Small intestine (tissue), 7 donors: ENCODE measurements at regions not wholly inside any gene's neighbourhood (a gene's known extent, or its start where the extent isn't known, plus 50 kb on each side); places are given as distances from the start of the nearest gene placed in this dataset.

ENCODE experiments used
- DNase-seq, 2 donors: peaks; one replicate each; pipeline versions ENCODE4 v3.0.0 to v3.0.0-alpha.2; 2013
- FAIRE-seq: peaks from 2 replicates; lab custom pipeline; 2012; peaks lifted over from hg19 to GRCh38; lab: Jason Lieb, UNC
- H3K27ac ChIP-seq, 3 donors: one replicate each; pipeline ENCODE4 v1.5.1; 2013; ENCODE audit warnings: low read length in 2 of 3, mild to moderate bottlenecking in 2 of 3, control low read depth in 1 of 3, inconsistent platforms in 1 of 3, low read depth in 1 of 3, moderate library complexity in 1 of 3
- H3K27me3 ChIP-seq, 3 donors: one replicate each; pipeline ENCODE4 v1.6.1; 2013; ENCODE audit warnings: low read length in 3 of 3, inconsistent platforms in 1 of 3; ENCODE audit not compliant: control insufficient read depth in 3 of 3, insufficient read depth in 3 of 3
- H3K36me3 ChIP-seq, 3 donors: one replicate each; pipeline ENCODE4 v1.6.1; 2013; ENCODE audit warnings: low read length in 3 of 3, inconsistent platforms in 1 of 3, low read depth in 1 of 3, mild to moderate bottlenecking in 1 of 3, moderate library complexity in 1 of 3; ENCODE audit not compliant: control insufficient read depth in 3 of 3, insufficient read depth in 2 of 3
- H3K4me1 ChIP-seq, 3 donors: one replicate each; pipeline ENCODE4 v1.6.1; 2013; ENCODE audit warnings: low read length in 2 of 3, inconsistent platforms in 1 of 3, low read depth in 1 of 3, mild to moderate bottlenecking in 1 of 3, moderate library complexity in 1 of 3; ENCODE audit not compliant: control insufficient read depth in 3 of 3, insufficient read depth in 2 of 3
- H3K4me3 ChIP-seq, 3 donors: one replicate each; pipeline ENCODE4 v1.5.1; 2013; ENCODE audit warnings: low read length in 3 of 3, control low read depth in 1 of 3, inconsistent platforms in 1 of 3, low read depth in 1 of 3, mild to moderate bottlenecking in 1 of 3, moderate library complexity in 1 of 3
- H3K9me3 ChIP-seq, 2 donors: one replicate each; pipeline ENCODE4 v1.6.1; 2013; ENCODE audit warnings: low read depth in 1 of 2, low read length in 1 of 2; ENCODE audit not compliant: control insufficient read depth in 2 of 2, insufficient read depth in 1 of 2
- WGBS, 3 donors: extraction: QIAGEN DNeasy Blood & Tissue Kit; methylation state at CpG; one replicate each; pipeline ENCODE4 v1.1.7; 2013; 5-methylcytosine and 5-hydroxymethylcytosine counted together
- donor health status: healthy with polysubstance abuse.
- donor health status: control.
- donor health status: control.
- donor health status: Bipolar disorder and iron deficiency.
- donor health status: healthy.

- Histone ChIP-seq H3K4me3 (no peak overlapping the region), H3K27me3 (peaks cover 0 to 2% (median 0%) of the 10 kb centered on the region in 3 donors), H3K27ac (no peak overlapping the region), H3K36me3 (no peaks in the 10 kb centered on the region), H3K4me1 (no peaks in the 10 kb centered on the region), H3K9me3 (peaks cover 0 to 7% of the 10 kb centered on the region in 2 donors)
- WGBS, 3 donors: 65 to 69% (median 66%) methylated on average over 13 to 15 of the region's 15 CpGs
- FAIRE-seq: no peak
- no peak for DNase-seq
These were observed 194.4 kb downstream of the KIF26A start for GRCh38 chr14:104332634-104333270.

DNA sequence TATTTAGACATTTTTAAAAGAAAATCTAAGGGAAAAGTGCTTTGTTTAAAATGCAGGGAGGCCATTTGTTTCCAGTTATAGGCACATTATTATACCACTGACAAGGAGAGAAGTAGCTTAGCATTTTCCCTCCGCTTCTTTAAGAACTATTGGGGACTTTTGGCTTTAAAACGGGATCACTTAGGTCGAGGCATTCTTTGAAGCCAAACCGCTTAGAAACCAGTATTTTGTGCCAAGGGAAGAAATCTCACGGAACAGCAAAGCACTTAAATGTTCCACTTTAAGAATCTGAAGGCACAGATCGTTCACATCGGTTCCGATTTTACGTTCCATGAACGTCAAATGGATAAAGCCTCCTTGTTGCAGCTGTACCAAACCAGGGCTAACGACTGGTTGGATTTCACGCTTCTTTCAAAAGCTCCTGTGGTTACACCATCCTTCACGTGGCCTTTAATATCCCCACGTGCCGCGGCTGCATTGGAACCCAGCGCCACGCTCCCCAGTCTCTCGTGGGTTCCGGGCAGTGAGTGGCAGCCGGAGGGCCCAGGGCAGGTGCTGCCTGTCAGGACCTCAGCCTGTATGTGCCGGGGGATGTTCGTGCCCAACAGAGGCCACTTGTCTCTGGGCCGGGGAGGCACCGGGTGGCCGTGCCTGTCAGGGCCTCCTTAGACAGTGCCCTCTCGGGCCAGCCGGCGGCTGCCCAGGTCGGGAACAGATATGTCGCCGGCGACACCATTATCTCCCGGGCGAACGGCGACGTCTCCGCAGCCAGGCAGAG, 195.4 kb downstream of the KIF26A start:
- WGBS, 3 donors: 82 to 90% (median 86%) methylated on average over 39 of the region's 39 CpGs
- Histone ChIP-seq H3K9me3 (peaks cover 0 to 13% of the 10 kb centered on the region in 2 donors), H3K27ac (no peak overlapping the region), H3K36me3 (no peaks in the 10 kb centered on the region), H3K4me3 (no peak overlapping the region), H3K4me1 (no peaks in the 10 kb centered on the region), H3K27me3 (peaks cover 0 to 2% (median 0%) of the 10 kb centered on the region in 3 donors)
- DNase-seq (no peak), FAIRE-seq (no peak)

GRCh38 chr14:104334424-104335161, 196.2 kb downstream of the KIF26A start:
- peaks cover 0 to 13% of the 10 kb centered on the region in 2 donors for H3K9me3 ChIP-seq
- DNase-seq (no peak), FAIRE-seq (no peak)
- H3K4me3 ChIP-seq: no peak overlapping the region
- WGBS, 3 donors: 84 to 89% (median 85%) methylated on average over 30 to 31 of the region's 31 CpGs
- no peak overlapping the region for H3K27ac ChIP-seq
- H3K4me1 ChIP-seq: no peaks in the 10 kb centered on the region
- H3K27me3 ChIP-seq: peaks cover 0 to 2% (median 0%) of the 10 kb centered on the region in 3 donors
- H3K36me3 ChIP-seq: no peaks in the 10 kb centered on the region

DNA sequence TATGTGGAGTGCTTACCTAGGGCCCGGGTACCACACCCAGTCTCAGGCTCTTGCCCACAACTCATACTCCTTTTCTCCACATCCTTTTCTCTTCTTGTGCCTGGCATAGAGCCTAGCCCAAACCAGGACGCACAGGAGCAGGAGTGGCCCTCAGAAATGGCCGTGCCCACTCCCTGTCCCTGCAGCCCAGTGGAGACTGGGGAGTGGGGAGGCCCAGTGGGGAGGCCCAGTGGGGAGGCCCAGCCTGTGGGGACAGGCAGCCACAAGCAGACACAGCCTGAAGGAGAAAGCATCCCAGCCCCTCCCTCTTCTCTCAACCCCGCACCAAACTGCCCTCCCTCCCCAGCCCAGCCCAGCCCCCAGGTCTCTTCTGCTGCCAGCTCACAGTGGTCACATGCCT, 196.8 kb downstream of the KIF26A start:
- Histone ChIP-seq H3K36me3 (no peaks in the 10 kb centered on the region), H3K27ac (no peak overlapping the region), H3K9me3 (peaks cover 0 to 10% of the 10 kb centered on the region in 2 donors), H3K4me1 (no peaks in the 10 kb centered on the region), H3K27me3 (peaks cover 0 to 2% (median 0%) of the 10 kb centered on the region in 3 donors), H3K4me3 (no peak overlapping the region)
- DNase-seq (no peak), FAIRE-seq (no peak)
- WGBS, 3 donors: 79 to 94% (median 86%) methylated on average over 3 to 4 of the region's 4 CpGs

GRCh38 chr14:104335611-104336010, 197.2 kb downstream of the KIF26A start:
- Histone ChIP-seq H3K4me3 (no peak overlapping the region), H3K27me3 (peaks cover 0 to 2% (median 0%) of the 10 kb centered on the region in 3 donors), H3K27ac (no peak overlapping the region), H3K4me1 (no peaks in the 10 kb centered on the region), H3K9me3 (peaks cover 0 to 10% of the 10 kb centered on the region in 2 donors), H3K36me3 (no peaks in the 10 kb centered on the region)
- DNase-seq (no peak), FAIRE-seq (no peak)
- 86 to 93% (median 88%) methylated on average over 12 of the region's 12 CpGs for WGBS, 3 donors

GRCh38 chr14:104337351-104337750, 199.0 kb downstream of the KIF26A start:
- DNase-seq (peak; percentile 48 to 81), FAIRE-seq (no peak)
- H3K4me1 ChIP-seq: peaks cover 0 to 3% (median 0%) of the 10 kb centered on the region in 3 donors
- peaks cover 0 to 2% (median 0%) of the 10 kb centered on the region in 3 donors for H3K27me3 ChIP-seq
- no peak overlapping the region for H3K4me3 ChIP-seq
- H3K36me3 ChIP-seq: no peaks in the 10 kb centered on the region
- H3K27ac ChIP-seq: peak overlapping the region in 1 of 3 donors; percentile 30
- H3K9me3 ChIP-seq: peaks cover 0 to 8% of the 10 kb centered on the region in 2 donors
- 20 to 61% (median 38%) methylated on average over 4 of the region's 4 CpGs for WGBS, 3 donors

- WGBS, 3 donors: 46 to 49% (median 47%) methylated on average over 1 of the region's 1 CpG
- Histone ChIP-seq H3K27ac (no peak overlapping the region), H3K36me3 (no peaks in the 10 kb centered on the region), H3K27me3 (peaks cover 0 to 2% (median 0%) of the 10 kb centered on the region in 3 donors), H3K4me1 (peaks cover 0 to 8% (median 0%) of the 10 kb centered on the region in 3 donors), H3K4me3 (no peak overlapping the region), H3K9me3 (peaks cover 0 to 8% of the 10 kb centered on the region in 2 donors)
- FAIRE-seq (no peak), DNase-seq (no peak)
These were observed 201.0 kb downstream of the KIF26A start for GRCh38 chr14:104339361-104339760.

- Histone ChIP-seq H3K27ac (no peak overlapping the region), H3K4me3 (no peak overlapping the region), H3K9me3 (peaks cover 0 to 8% of the 10 kb centered on the region in 2 donors), H3K4me1 (peaks cover 0 to 8% (median 0%) of the 10 kb centered on the region in 3 donors), H3K27me3 (peaks cover 0 to 2% (median 0%) of the 10 kb centered on the region in 3 donors), H3K36me3 (no peaks in the 10 kb centered on the region)
- DNase-seq (no peak), FAIRE-seq (no peak)
These were observed 201.4 kb downstream of the KIF26A start for GRCh38 chr14:104339829-104340228.
